Cardiac fibroblast (primary cell): ENCODE measurements at regions not wholly inside any gene's neighbourhood (a gene's known extent, or its start where the extent isn't known, plus 50 kb on each side); places are given as distances from the start of the nearest gene placed in this dataset.
"Not testable (repeated sequence)": the region's sequence is repeated elsewhere in the genome, so short reads cannot be mapped to it uniquely, and the experiment has no call there.

Source experiments
- DNase-seq, 2 donors: peaks; one replicate each; pipeline versions ENCODE4 v3.0.0 to v3.0.0-alpha.2; 2010; ENCODE audit warnings: low read depth in 2 of 2
- H3K4me3 ChIP-seq, 2 donors: replicated peaks in 1 of 2; 1 replicate in 1 of 2; 2 replicates in 1 of 2; pipeline ENCODE4 v1.5.1; 2011; ENCODE audit warnings: low read depth in 2 of 2, low read length in 2 of 2, mild to moderate bottlenecking in 2 of 2, moderate library complexity in 1 of 2
- TF ChIP-seq, protein P1 (sequence below): IDR thresholded peaks from one replicate; pipeline ENCODE4 v1.5.1; 2011; ENCODE audit warnings: low read depth, mild to moderate bottlenecking, low read length, inconsistent platforms

DNA sequence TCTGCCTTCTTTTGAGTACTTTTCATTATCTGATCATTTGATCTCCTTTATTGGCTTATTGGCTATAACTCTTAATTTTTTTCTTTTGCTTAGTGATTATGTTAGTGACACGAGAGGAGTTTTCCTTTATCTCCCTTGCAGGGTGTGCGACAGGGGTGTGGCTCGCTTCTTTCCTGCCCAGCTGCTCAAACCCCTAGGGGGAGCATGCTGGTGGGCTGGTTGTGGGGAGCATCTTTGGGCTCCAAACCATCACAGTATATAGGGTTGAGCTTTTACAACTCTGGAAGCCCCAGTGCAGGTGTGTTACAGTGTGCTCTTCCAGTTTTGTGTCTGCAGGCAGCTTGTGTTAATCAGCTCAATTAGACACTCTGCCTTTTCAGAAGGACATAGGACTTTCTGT is 357.0 kb upstream of the TMEFF2 start:
- no peak for DNase-seq
- no peak overlapping the region for H3K4me3 ChIP-seq
- TF ChIP-seq, protein P1, sequence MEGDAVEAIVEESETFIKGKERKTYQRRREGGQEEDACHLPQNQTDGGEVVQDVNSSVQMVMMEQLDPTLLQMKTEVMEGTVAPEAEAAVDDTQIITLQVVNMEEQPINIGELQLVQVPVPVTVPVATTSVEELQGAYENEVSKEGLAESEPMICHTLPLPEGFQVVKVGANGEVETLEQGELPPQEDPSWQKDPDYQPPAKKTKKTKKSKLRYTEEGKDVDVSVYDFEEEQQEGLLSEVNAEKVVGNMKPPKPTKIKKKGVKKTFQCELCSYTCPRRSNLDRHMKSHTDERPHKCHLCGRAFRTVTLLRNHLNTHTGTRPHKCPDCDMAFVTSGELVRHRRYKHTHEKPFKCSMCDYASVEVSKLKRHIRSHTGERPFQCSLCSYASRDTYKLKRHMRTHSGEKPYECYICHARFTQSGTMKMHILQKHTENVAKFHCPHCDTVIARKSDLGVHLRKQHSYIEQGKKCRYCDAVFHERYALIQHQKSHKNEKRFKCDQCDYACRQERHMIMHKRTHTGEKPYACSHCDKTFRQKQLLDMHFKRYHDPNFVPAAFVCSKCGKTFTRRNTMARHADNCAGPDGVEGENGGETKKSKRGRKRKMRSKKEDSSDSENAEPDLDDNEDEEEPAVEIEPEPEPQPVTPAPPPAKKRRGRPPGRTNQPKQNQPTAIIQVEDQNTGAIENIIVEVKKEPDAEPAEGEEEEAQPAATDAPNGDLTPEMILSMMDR: no peak

DNA sequence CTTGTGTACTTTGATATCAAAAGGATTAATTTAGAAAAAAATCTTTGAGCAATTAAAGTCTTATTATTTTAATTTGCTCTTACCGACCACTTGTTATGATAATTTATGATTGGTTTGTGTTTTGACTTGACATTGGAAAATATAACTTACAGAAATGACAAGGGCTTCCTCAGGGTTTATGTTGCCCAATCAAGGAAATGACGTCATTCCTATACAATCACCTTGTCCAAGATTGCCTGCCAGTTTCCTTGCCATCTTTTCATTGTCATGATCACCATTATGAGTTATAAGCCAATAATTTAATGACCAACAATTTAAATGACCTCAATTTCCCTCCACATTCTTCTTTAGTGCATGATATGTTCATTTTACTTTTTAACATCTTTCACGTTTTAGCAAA is 351.8 kb upstream of the TMEFF2 start:
- TF ChIP-seq, protein P1: no peak
- DNase-seq: peak in 1 of 2 donors; percentile 9

DNA sequence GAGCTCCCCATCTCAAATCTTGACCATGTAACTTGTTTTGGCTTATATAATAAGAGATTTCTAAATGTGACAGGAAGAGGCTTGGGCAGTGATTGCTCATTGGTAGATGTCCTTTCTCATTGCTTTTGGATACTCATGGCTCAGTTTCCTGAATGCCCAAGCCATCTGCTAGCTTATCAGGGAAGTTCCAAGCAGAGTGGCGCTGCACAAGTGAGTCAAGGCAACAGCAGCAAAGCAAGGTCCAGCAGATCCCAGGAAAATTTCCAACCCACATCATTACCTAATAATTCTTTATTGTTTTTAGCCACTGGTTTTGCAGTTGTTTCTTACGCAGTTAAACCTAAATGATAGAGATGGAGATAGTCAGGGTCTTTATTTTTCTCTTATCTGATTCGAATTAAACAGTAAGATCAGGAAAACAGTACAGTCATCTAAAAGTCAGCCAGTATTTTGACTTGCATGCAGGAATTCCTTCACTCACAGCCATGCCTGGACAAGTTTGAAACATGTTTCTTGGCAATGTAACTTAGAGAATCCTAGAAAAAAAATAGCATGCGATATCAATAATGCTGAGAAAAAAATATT is 349.7 kb upstream of the TMEFF2 start:
- no peak overlapping the region for H3K4me3 ChIP-seq
- DNase-seq: peak in 1 of 2 donors; percentile 45
- TF ChIP-seq, protein P1: no peak

More for the DNA sequence above, 351.8 kb upstream of the TMEFF2 start:
- H3K4me3 ChIP-seq: no peak overlapping the region

DNA sequence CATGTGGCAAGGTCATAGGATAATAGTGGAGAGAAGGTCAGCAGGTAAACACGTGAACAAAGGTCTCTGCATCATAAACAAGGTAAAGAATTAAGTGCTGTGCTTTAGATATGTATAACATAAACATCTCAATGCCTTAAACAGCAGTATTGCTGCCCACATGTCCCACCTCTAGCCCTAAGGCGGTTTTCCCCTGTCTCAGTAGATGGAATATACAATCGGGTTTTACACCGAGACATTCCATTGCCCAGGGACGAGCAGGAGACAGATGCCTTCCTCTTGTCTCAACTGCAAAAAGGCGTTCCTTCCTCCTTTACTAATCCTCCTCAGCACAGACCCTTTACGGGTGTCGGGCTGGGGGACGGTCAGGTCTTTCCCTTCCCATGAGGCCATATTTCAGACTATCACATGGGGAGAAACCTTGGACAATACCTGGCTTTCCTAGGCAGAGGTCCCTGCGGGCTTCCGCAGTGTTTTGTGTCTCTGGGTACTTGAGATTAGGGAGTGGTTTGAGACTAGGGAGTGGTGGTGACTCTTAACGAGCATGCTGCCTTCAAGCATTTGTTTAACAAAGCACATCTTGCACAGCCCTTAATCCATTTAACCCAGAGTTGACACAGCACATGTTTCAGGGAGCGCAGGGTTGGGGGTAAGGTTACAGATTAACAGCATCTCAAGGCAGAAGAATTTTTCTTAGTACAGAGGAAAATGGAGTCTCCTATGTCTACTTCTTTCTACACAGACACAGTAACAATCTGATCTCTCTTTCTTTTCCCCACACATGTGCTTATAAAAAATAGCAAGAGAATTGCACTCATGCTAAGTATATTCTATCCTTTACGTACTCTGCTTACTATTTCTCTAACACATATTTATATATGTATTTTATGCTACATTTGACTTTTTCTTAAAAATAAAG is 347.7 kb upstream of the TMEFF2 start:
- DNase-seq, H3K4me3 ChIP-seq: not testable (repeated sequence)

DNA sequence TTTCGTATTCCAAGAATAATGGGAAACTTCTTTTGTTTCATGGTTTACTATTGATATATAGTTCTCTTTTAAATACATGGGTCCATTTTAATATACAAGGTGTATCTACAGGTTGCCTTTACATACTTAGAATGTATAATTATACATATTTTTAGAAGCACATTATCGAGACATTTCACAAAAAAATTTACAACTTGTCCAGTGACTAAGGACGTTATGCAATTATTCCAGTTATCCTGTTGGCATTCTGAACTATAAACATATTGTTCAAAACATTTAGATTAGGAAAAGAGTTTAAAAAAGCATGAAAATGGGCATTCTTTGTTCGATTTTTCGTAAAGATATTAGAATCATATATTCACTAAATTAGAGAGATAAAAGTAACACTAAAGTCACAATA is 344.6 kb upstream of the TMEFF2 start:
- DNase-seq: no peak
- TF ChIP-seq, protein P1: no peak

DNA sequence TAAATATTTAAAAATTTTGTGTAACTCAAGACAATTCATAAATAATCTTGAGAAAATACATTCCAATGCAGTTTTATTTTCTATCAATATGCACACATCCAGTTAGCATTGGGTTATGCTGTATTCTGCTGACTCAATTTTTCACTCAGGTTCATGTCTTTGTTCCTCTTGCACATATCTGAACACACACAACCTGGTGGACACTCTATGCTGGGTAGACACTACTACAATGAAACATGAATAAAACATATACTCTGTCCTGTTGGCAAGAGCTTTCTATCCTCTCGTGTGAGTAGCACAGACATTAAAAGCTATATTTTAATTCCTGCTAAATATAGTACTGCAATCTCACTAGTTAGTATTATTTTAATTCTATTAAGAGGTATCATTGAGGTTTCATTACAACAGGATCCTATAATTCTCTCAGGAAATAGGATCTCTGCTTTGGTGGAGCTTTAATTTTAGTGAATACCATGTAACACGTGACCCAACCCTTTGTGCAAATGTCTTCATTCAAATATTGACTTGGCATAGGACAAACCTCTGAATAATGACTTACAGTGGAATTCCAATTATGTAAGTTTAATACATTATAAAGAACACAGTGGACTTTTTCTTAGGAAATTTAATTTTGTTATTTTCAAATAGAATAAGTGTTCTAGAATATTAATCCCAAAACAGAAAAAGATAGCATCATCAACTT is 342.3 kb upstream of the TMEFF2 start:
- DNase-seq: no peak
- H3K4me3 ChIP-seq: no peak overlapping the region
- TF ChIP-seq, protein P1: no peak

More for the DNA sequence above, 344.6 kb upstream of the TMEFF2 start:
- no peak overlapping the region for H3K4me3 ChIP-seq
